T-helper 22 cell (primary cell): ENCODE measurements at regions not wholly inside any gene's neighbourhood (a gene's known extent, or its start where the extent isn't known, plus 50 kb on each side); places are given as distances from the start of the nearest gene placed in this dataset.

Source experiments
- DNase-seq: peaks from one replicate; pipeline ENCODE4 v3.0.0-alpha.2; 2020; ENCODE audit warnings: low read depth

- DNase-seq, result peak; percentile 5
Observed at GRCh38 chr4:184310171-184310567, 92.5 kb upstream of the ENPP6 start.

GRCh38 chr4:184309241-184310170, 91.8 kb upstream of the ENPP6 start:
- no peak for DNase-seq

GRCh38 chr4:184306949-184307348, 89.3 kb upstream of the ENPP6 start:
- no peak for DNase-seq

- no peak for DNase-seq
Observed at GRCh38 chr4:184306470-184306869, 88.8 kb upstream of the ENPP6 start.

GRCh38 chr4:184300816-184301215, 83.1 kb upstream of the ENPP6 start:
- DNase-seq, result no peak

- DNase-seq, result no peak
Observed at GRCh38 chr4:184298254-184298653, 80.6 kb upstream of the ENPP6 start.

GRCh38 chr4:184295206-184295605, 77.5 kb upstream of the ENPP6 start:
- DNase-seq, result no peak

- no peak for DNase-seq
Observed at GRCh38 chr4:184294606-184295133, 77.0 kb upstream of the ENPP6 start.

GRCh38 chr4:184293552-184293951, 75.9 kb upstream of the ENPP6 start:
- no peak for DNase-seq

GRCh38 chr4:184292877-184293276, 75.2 kb upstream of the ENPP6 start:
- DNase-seq, result no peak

GRCh38 chr4:184292465-184292867, 74.8 kb upstream of the ENPP6 start:
- DNase-seq, result no peak

- DNase-seq, result no peak
Observed at GRCh38 chr4:184289179-184289535, 71.5 kb upstream of the ENPP6 start.

- DNase-seq, result no peak
Observed at GRCh38 chr4:184288451-184289178, 70.9 kb upstream of the ENPP6 start.

GRCh38 chr4:184287697-184288255, 70.1 kb upstream of the ENPP6 start:
- no peak for DNase-seq

- no peak for DNase-seq
Observed at GRCh38 chr4:184286358-184286757, 68.7 kb upstream of the ENPP6 start.

- DNase-seq, result no peak
Observed at GRCh38 chr4:184284742-184285141, 67.1 kb upstream of the ENPP6 start.

GRCh38 chr4:184284336-184284690, 66.6 kb upstream of the ENPP6 start:
- DNase-seq, result no peak

- DNase-seq, result no peak
Observed at GRCh38 chr4:184283659-184284335, 66.1 kb upstream of the ENPP6 start.

- no peak for DNase-seq
Observed at GRCh38 chr4:184282895-184283654, 65.4 kb upstream of the ENPP6 start.

GRCh38 chr4:184282251-184282713, 64.6 kb upstream of the ENPP6 start:
- peak; percentile 29 for DNase-seq
